ENCODE measurements at regions not wholly inside any gene's neighbourhood (a gene's known extent, or its start where the extent isn't known, plus 50 kb on each side); places are given as distances from the start of the nearest gene placed in this dataset.

- DNase-seq = no peak
Measured at GRCh38 chr9:8262625-8263622, 463.3 kb upstream of the DMAC1 start.

- no peak for DNase-seq
Measured at GRCh38 chr9:8261737-8262136, 462.2 kb upstream of the DMAC1 start.

- DNase-seq = no peak
Measured at GRCh38 chr9:8259028-8259427, 459.4 kb upstream of the DMAC1 start.

GRCh38 chr9:8256880-8257279 is 457.3 kb upstream of the DMAC1 start:
- no peak for DNase-seq

- DNase-seq = no peak
Measured at GRCh38 chr9:8255850-8256249, 456.3 kb upstream of the DMAC1 start.

GRCh38 chr9:8254541-8254940 is 455.0 kb upstream of the DMAC1 start:
- no peak for DNase-seq

- DNase-seq = no peak
Measured at GRCh38 chr9:8252445-8252844, 452.9 kb upstream of the DMAC1 start.

GRCh38 chr9:8251566-8251965 is 452.0 kb upstream of the DMAC1 start:
- no peak for DNase-seq

- DNase-seq = no peak
Measured at GRCh38 chr9:8244505-8245092, 445.0 kb upstream of the DMAC1 start.

GRCh38 chr9:8241201-8241600 is 441.6 kb upstream of the DMAC1 start:
- DNase-seq = no peak

GRCh38 chr9:8237096-8237495 is 437.5 kb upstream of the DMAC1 start:
- DNase-seq = no peak

GRCh38 chr9:8235489-8235888 is 435.9 kb upstream of the DMAC1 start:
- no peak for DNase-seq

GRCh38 chr9:8234316-8234715 is 434.7 kb upstream of the DMAC1 start:
- DNase-seq = no peak

GRCh38 chr9:8232726-8233125 is 433.1 kb upstream of the DMAC1 start:
- no peak for DNase-seq

- no peak for DNase-seq
Measured at GRCh38 chr9:8229226-8229625, 429.6 kb upstream of the DMAC1 start.

GRCh38 chr9:8224381-8224801 is 424.8 kb upstream of the DMAC1 start:
- no peak for DNase-seq

GRCh38 chr9:8223861-8224260 is 424.3 kb upstream of the DMAC1 start:
- no peak for DNase-seq

- DNase-seq = no peak
Measured at GRCh38 chr9:8221462-8221861, 421.9 kb upstream of the DMAC1 start.

- no peak for DNase-seq
Measured at GRCh38 chr9:8208465-8208864, 408.9 kb upstream of the DMAC1 start.

- DNase-seq = no peak
Measured at GRCh38 chr9:8207596-8207995, 408.0 kb upstream of the DMAC1 start.

GRCh38 chr9:8206720-8207119 is 407.1 kb upstream of the DMAC1 start:
- no peak for DNase-seq

GRCh38 chr9:8205576-8205975 is 406.0 kb upstream of the DMAC1 start:
- DNase-seq = no peak

GRCh38 chr9:8189881-8190280 is 390.3 kb upstream of the DMAC1 start:
- DNase-seq = no peak

GRCh38 chr9:8188723-8189407 is 389.3 kb upstream of the DMAC1 start:
- no peak for DNase-seq

All from activated CD4-positive, alpha-beta T cell treated with anti-CD3 and anti-CD28 coated beads, Interleukin-2, amount 50 U/mL, for 4 hours (primary cell).